Loucy (cell line): ENCODE measurements at regions not wholly inside any gene's neighbourhood (a gene's known extent, or its start where the extent isn't known, plus 50 kb on each side); places are given as distances from the start of the nearest gene placed in this dataset.

Experiments
- CTCF ChIP-seq: fragments of 200-600 bp; sonication (generic); conservative IDR thresholded peaks from 2 replicates; pipeline ENCODE4 v1.5.1; 2014; ENCODE audit warnings: mild to moderate bottlenecking, antibody characterized with exemption, low read length
- EZH2phosphoT487 ChIP-seq: fragments of 200-600 bp; IDR thresholded peaks from 2 replicates; pipeline ENCODE4 v1.6.1; 2018; ENCODE audit warnings: antibody characterized with exemption, mild to moderate bottlenecking, moderate library complexity, borderline replicate concordance

- TF ChIP-seq CTCF (no peak), EZH2phosphoT487 (no peak)
Measured at GRCh38 chr18:38868757-38869156, 1303.2 kb upstream of the CELF4 start.
